Epithelial cell of esophagus (primary cell): ENCODE measurements at regions not wholly inside any gene's neighbourhood (a gene's known extent, or its start where the extent isn't known, plus 50 kb on each side); places are given as distances from the start of the nearest gene placed in this dataset.

ENCODE experiments used
- DNase-seq: peaks from one replicate; pipeline ENCODE4 v3.0.0; 2010; ENCODE audit warnings: low read depth
- H3K4me3 ChIP-seq: 2 replicates; pipeline ENCODE4 v1.5.1; 2011; ENCODE audit warnings: mild to moderate bottlenecking, low read length, control low read depth
- TF ChIP-seq, protein P1 (sequence below): IDR thresholded peaks from 2 replicates; pipeline ENCODE4 v1.5.1; 2011; ENCODE audit warnings: low read depth, mild to moderate bottlenecking, low read length, control low read depth, inconsistent platforms; ENCODE audit not compliant: insufficient read depth; ENCODE audit errors: missing control alignments

DNA sequence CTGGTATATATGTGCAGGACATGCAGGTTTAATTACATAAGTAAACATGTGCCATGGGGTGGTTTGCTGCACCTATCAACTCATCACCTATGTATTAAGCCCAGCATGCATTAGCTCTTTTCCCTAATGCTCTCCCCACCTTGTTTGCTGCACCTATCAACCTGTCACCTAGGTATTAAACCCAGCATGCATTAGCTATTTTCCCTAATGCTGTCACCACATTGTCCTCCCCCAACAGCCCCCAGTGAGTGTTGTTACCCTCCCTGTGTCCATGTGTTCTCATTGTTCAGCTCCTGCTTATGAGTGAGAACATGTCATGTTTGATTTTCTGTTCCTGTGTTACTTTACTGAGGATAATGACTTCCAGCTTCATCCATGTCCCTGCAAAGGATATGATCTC is 300.5 kb downstream of the ANKRD7 start:
- H3K4me3 ChIP-seq = no peak overlapping the region
- DNase-seq = no peak
- TF ChIP-seq, protein P1, sequence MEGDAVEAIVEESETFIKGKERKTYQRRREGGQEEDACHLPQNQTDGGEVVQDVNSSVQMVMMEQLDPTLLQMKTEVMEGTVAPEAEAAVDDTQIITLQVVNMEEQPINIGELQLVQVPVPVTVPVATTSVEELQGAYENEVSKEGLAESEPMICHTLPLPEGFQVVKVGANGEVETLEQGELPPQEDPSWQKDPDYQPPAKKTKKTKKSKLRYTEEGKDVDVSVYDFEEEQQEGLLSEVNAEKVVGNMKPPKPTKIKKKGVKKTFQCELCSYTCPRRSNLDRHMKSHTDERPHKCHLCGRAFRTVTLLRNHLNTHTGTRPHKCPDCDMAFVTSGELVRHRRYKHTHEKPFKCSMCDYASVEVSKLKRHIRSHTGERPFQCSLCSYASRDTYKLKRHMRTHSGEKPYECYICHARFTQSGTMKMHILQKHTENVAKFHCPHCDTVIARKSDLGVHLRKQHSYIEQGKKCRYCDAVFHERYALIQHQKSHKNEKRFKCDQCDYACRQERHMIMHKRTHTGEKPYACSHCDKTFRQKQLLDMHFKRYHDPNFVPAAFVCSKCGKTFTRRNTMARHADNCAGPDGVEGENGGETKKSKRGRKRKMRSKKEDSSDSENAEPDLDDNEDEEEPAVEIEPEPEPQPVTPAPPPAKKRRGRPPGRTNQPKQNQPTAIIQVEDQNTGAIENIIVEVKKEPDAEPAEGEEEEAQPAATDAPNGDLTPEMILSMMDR = no peak

DNA sequence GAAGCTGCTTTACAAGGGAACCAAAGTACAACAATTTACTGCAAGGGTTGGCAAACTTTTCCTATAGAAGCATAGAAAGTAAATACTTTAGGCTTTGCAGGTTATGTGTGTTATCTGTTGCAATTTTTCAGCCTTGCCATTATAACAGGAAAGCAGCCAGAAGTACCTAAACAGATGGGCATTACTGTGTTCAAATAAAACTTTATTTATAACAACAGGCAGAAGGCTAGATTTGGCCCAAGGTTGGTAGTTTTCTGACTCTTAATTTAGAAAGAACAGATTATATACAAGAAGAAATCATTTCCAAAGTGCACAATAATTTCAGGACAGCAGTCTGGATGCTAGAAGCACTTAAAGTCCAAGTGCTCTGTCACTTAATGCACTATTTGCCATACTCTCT is 307.1 kb downstream of the ANKRD7 start:
- no peak overlapping the region for H3K4me3 ChIP-seq
- DNase-seq = no peak
- TF ChIP-seq, protein P1 = no peak

DNA sequence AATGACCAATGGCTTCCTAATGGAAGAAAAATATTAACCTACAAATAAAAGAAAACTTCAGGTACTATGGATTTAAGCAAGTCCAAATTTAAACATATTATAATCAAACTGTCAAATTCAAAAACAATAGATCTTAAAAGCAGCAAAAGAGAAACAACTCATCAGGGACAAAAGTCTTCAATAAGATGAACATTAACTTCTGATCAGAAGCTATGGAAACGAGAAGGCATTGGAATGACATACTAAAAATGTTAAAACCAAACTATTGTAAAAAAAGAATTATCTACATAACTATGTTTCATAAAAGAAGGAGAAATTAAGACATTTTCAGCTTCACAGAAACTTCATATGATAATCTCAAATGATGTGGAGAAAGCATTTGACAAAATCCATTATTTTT is 334.7 kb downstream of the ANKRD7 start:
- no peak overlapping the region for H3K4me3 ChIP-seq
- TF ChIP-seq, protein P1 = no peak
- no peak for DNase-seq

DNA sequence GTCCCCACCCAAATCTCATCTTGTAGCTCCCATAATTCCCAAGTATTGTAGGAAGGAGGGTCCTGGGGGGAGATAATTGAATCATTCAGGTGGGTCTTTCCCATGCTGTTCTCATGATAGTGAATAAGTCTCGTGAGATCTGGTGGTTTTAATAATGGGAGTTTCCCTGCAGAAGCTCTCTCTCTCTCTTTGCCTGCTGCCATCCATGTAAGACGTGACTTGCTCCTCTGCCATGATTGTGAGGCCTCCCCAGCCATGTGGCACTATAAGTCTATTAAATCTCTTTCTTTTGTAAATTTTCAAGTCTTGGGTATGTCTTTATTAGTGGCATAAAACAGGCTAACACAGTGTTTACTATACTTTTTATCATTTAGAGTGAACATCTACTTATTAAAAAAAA is 338.8 kb downstream of the ANKRD7 start:
- no peak overlapping the region for H3K4me3 ChIP-seq
- no peak for DNase-seq
- TF ChIP-seq, protein P1 = no peak

DNA sequence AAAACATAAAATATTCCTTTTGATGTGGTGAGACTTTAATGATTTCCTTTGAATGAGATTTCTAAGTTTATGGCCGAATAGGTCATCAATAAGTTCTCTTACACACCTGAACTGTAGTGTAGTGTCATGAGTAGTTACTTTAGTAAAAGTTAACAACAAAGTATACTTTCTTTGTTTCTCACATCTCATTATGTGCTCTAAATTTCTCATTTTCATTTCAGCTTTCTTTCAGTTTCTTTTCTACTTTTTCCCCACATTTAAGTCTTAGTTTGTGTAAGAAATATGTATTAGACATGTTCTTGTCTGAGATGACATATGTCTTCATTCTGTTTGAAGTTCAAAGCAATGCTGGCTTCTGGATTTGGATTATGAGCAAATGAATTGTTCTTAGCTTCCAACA is 348.1 kb downstream of the ANKRD7 start:
- TF ChIP-seq, protein P1 = no peak
- DNase-seq = no peak
- no peak overlapping the region for H3K4me3 ChIP-seq

DNA sequence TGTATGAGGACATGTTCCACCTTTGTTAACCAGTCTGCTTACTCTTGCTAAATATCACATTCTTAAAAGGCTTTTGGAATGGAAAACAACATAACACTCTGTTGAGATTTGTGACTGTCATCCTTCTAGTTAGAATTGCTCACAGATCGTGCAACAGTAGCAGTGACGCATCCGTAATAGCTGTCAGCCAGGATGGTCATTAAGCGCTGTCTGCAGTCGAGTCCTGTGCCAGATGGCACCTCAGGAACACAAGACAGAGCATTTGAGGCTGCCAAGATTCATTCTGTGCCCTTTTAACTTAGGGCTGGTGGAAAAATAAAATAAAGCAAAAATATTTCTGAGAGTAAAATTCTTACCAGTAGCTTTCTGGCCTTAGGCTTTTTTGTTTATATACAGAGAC is 348.6 kb downstream of the ANKRD7 start:
- peak; percentile 1 for DNase-seq
- TF ChIP-seq, protein P1 = no peak
- no peak overlapping the region for H3K4me3 ChIP-seq

DNA sequence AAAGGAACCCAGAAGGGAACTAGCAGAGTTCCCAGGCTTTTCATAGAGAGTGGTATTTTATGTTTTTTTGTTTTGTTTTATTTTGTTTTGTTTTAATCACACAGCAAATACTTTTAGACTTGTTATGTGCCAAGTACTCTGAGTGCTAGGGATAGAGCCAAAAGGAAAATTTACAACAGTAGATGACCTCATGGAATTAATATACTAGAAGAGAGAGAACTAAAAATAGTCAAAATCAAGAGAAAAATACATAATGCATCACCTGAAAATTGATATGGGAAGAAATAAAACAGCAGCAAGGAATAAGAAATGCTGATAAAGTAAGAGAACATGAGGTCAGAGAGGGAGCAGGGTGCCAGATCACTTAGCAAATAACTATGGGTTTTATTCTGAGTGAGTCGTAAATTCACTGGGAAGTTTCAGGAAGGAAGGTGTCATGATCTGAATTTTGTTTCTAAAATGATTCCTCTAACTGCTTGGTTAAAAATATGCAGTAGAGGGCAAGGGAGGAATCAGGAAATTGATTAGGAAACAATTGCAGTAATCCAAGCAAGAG is 351.0 kb downstream of the ANKRD7 start:
- no peak for DNase-seq
- no peak overlapping the region for H3K4me3 ChIP-seq
- TF ChIP-seq, protein P1 = no peak
